ENCODE measurements at regions not wholly inside any gene's neighbourhood (a gene's known extent, or its start where the extent isn't known, plus 50 kb on each side); places are given as distances from the start of the nearest gene placed in this dataset.

DNA sequence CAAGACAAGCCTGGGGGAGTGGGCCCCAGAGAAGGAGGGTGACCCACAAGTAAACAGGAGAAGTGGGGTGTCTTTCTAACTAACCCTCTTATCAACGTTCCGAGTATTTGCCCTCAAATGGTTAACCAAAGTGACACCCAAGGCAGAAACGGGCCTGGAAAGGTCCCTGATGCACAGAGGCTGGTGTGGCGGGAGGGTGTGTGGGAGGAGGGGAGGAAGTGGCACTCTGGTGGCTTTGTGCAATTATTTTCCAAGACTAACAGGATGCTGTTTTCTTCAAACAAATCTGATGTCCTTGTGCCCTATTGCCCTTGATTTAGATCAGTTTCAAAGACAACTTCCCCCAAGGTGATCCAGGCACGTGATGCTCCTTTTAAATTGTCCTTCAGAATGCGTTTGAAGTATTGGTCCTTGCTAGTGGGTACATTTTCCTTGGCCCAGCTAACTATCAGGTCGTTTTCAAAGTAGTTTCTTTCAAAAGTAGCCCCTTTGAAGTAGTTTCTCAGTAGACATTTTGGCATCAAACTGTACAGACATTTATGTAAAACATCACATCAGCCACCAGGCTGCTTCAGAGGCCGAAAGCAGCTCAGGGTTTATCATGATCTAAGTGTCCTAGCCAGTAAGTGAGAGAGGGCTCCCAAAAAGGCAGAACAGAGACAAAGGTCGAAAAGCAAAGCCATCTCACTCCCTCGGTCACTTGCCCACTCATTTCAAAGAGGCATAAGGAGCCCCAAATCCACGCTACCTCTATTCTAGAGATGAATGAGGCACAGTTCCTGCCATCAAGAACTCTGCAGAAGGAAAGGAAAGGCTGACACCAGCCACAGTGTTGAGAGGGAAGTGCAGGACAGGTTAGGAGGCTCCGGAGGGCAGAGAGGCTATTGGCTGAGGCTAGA, 371.1 kb upstream of the ID2 start:
- TF ChIP-seq, protein P1, sequence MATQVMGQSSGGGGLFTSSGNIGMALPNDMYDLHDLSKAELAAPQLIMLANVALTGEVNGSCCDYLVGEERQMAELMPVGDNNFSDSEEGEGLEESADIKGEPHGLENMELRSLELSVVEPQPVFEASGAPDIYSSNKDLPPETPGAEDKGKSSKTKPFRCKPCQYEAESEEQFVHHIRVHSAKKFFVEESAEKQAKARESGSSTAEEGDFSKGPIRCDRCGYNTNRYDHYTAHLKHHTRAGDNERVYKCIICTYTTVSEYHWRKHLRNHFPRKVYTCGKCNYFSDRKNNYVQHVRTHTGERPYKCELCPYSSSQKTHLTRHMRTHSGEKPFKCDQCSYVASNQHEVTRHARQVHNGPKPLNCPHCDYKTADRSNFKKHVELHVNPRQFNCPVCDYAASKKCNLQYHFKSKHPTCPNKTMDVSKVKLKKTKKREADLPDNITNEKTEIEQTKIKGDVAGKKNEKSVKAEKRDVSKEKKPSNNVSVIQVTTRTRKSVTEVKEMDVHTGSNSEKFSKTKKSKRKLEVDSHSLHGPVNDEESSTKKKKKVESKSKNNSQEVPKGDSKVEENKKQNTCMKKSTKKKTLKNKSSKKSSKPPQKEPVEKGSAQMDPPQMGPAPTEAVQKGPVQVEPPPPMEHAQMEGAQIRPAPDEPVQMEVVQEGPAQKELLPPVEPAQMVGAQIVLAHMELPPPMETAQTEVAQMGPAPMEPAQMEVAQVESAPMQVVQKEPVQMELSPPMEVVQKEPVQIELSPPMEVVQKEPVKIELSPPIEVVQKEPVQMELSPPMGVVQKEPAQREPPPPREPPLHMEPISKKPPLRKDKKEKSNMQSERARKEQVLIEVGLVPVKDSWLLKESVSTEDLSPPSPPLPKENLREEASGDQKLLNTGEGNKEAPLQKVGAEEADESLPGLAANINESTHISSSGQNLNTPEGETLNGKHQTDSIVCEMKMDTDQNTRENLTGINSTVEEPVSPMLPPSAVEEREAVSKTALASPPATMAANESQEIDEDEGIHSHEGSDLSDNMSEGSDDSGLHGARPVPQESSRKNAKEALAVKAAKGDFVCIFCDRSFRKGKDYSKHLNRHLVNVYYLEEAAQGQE (IDR thresholded peaks at IDR 0.05): no peak
- TF ChIP-seq, protein P2, sequence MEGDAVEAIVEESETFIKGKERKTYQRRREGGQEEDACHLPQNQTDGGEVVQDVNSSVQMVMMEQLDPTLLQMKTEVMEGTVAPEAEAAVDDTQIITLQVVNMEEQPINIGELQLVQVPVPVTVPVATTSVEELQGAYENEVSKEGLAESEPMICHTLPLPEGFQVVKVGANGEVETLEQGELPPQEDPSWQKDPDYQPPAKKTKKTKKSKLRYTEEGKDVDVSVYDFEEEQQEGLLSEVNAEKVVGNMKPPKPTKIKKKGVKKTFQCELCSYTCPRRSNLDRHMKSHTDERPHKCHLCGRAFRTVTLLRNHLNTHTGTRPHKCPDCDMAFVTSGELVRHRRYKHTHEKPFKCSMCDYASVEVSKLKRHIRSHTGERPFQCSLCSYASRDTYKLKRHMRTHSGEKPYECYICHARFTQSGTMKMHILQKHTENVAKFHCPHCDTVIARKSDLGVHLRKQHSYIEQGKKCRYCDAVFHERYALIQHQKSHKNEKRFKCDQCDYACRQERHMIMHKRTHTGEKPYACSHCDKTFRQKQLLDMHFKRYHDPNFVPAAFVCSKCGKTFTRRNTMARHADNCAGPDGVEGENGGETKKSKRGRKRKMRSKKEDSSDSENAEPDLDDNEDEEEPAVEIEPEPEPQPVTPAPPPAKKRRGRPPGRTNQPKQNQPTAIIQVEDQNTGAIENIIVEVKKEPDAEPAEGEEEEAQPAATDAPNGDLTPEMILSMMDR (IDR thresholded peaks at IDR 0.05; ENCODE audit: low read depth, low read length, missing input control): no peak
- TF ChIP-seq, protein P3, sequence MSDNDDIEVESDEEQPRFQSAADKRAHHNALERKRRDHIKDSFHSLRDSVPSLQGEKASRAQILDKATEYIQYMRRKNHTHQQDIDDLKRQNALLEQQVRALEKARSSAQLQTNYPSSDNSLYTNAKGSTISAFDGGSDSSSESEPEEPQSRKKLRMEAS (IDR thresholded peaks at IDR 0.05): no peak
- no peak for TF ChIP-seq NR2F2 (IDR thresholded peaks at IDR 0.05)
- TF ChIP-seq, protein P4, sequence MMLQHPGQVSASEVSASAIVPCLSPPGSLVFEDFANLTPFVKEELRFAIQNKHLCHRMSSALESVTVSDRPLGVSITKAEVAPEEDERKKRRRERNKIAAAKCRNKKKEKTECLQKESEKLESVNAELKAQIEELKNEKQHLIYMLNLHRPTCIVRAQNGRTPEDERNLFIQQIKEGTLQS (IDR thresholded peaks at IDR 0.05): no peak
